Fibroblast of pulmonary artery (primary cell): ENCODE measurements at regions not wholly inside any gene's neighbourhood (a gene's known extent, or its start where the extent isn't known, plus 50 kb on each side); places are given as distances from the start of the nearest gene placed in this dataset.

Source experiments
- DNase-seq: peaks from one replicate; pipeline ENCODE4 v3.0.0-alpha.2; 2010; ENCODE audit warnings: low read depth
- H3K4me3 ChIP-seq: replicated peaks from 2 replicates; pipeline ENCODE4 v1.5.1; 2011; ENCODE audit warnings: low read depth, mild to moderate bottlenecking, control low read depth, low read length, moderate library complexity
- TF ChIP-seq, protein P1 (sequence below): IDR thresholded peaks from 2 replicates; pipeline ENCODE4 v1.5.1; 2011; ENCODE audit warnings: mild to moderate bottlenecking, control low read depth, low read length, inconsistent platforms; ENCODE audit errors: missing control alignments

- TF ChIP-seq, protein P1, sequence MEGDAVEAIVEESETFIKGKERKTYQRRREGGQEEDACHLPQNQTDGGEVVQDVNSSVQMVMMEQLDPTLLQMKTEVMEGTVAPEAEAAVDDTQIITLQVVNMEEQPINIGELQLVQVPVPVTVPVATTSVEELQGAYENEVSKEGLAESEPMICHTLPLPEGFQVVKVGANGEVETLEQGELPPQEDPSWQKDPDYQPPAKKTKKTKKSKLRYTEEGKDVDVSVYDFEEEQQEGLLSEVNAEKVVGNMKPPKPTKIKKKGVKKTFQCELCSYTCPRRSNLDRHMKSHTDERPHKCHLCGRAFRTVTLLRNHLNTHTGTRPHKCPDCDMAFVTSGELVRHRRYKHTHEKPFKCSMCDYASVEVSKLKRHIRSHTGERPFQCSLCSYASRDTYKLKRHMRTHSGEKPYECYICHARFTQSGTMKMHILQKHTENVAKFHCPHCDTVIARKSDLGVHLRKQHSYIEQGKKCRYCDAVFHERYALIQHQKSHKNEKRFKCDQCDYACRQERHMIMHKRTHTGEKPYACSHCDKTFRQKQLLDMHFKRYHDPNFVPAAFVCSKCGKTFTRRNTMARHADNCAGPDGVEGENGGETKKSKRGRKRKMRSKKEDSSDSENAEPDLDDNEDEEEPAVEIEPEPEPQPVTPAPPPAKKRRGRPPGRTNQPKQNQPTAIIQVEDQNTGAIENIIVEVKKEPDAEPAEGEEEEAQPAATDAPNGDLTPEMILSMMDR = no peak
- DNase-seq = no peak
- no peak overlapping the region for H3K4me3 ChIP-seq
Measured at GRCh38 chr10:130509881-130510689, 373.9 kb downstream of the GLRX3 start.

- TF ChIP-seq, protein P1 = no peak
- H3K4me3 ChIP-seq = no peak overlapping the region
- no peak for DNase-seq
Measured at GRCh38 chr10:130510755-130511154, 374.6 kb downstream of the GLRX3 start.

- TF ChIP-seq, protein P1 = no peak
- no peak for DNase-seq
- no peak overlapping the region for H3K4me3 ChIP-seq
Measured at GRCh38 chr10:130511766-130512165, 375.6 kb downstream of the GLRX3 start.

DNA sequence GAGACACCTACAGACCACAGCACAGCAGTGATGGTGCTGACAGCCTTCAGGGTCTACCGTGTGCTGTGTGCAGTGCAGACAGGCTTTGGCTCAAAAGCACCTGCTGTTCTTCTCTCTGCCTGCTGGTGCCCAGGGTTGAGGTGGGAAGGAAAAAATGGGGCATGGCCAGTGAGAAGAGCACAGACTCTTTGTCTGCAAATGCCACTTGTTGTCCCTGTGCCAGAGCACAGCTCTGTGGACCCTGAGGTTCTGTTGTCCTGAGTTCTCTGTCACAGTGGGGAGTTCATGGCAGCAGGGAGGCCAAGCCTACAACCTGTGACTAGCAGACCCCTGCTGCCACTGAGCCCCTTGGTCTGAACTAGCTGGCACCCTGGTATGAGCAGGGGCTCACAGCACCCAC, 376.7 kb downstream of the GLRX3 start:
- no peak overlapping the region for H3K4me3 ChIP-seq
- no peak for DNase-seq
- TF ChIP-seq, protein P1 = no peak

DNA sequence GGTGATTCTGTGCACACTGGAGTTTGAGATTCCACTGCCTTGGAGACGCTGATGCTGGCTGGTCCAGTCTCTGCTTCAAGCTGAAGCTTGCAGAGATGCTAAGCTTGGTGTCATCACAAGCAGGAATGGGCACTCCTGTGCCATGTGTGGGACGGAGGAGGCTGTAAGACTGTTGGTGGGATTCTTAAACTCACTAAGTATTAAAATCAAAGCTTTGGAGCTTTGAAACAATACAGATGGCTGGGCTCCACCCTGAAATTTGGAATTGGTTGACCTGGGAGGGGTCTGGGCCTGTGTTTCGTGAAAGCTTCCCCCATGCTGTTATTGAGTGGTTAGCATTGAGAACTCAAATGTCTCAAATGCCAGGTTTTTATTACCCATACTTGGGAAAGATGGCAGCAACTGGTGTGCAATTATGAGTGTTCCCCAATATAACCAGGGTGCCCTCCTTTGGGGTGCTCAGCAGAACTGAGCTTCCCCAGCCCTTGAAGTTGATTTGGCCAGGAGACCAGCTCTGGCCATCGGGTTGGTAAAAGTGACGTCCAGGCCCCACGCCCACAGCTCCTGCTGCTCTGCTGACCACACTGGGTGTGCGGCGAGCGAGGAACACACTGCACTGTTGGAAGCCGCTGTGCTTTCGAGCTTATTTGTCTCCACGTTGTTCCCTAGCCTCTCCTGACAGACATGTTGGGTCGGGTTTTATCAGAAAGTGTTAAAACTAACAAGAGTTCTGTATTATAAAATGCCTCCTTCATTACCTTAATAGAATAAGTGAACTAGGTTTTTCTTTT, 377.7 kb downstream of the GLRX3 start:
- H3K4me3 ChIP-seq = no peak overlapping the region
- DNase-seq = no peak
- TF ChIP-seq, protein P1 = no peak

DNA sequence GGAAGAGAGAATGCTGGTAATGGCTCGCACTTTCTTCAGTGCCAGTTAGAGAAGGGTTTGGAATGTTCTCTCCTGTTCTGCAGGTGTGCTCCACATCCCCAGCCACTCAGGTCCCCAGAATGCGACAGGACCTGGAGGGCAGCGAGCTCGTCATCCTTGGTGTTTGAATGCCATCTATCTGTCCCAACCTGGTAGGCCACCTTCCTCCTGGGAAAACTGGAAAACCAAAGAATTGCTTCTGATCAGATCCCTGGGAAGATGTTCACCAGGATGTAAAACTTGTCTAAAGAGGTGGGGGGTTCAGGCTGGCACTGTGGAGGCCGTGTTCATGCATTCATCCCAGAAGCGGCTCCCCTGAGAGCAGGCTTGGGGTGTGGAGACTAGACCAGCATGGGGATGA, 379.5 kb downstream of the GLRX3 start:
- no peak overlapping the region for H3K4me3 ChIP-seq
- TF ChIP-seq, protein P1 = no peak
- no peak for DNase-seq
